HG03175 (cell line): ENCODE measurements at regions not wholly inside any gene's neighbourhood (a gene's known extent, or its start where the extent isn't known, plus 50 kb on each side); places are given as distances from the start of the nearest gene placed in this dataset.

Experiments used
- ATAC-seq: cut with Tn5 transposase; IDR thresholded peaks from one replicate; pipeline ENCODE4 v1.9.1; 2021; ENCODE audit warnings: mild to moderate bottlenecking, moderate library complexity; ENCODE audit not compliant: unreplicated experiment

DNA sequence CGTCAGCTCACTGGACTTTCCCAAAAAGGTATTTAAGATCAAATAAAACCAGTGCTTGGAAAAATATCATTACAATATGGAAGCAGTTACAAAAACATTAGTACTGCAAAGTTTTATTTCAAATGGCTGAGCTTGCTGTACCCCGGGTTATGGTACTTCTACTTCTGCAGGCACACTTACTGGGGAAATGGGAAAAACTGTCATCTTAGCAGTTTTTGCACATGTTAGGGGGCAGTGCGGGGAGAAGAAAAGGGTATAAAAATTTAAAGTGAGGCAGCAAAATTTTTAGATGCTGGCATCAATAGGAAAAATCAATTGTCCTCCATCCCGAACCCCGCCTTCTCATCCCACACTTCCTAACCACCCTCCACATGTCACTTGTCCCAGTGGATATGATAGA is 133.4 kb downstream of the ATG4C start:
- no peak for ATAC-seq

DNA sequence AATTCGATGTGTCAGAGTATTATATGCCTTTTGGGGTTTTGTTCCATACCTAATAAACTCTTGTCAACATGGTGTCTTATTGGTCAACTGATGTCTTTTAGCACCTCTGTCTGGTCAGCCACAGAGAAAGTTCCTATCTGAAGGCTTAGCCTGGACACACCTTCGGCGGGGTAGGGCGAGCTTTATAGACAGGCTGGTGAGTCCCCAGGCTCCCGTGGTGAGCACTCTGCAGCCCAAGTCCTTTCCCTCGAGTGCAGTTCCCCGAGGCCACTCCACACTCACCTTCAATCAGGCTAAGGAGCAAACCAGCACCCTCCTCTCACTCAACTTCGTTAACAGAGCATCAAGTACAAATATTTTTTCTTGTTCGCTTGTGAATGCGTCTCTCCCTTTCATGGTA is 133.9 kb downstream of the ATG4C start:
- ATAC-seq: no peak

DNA sequence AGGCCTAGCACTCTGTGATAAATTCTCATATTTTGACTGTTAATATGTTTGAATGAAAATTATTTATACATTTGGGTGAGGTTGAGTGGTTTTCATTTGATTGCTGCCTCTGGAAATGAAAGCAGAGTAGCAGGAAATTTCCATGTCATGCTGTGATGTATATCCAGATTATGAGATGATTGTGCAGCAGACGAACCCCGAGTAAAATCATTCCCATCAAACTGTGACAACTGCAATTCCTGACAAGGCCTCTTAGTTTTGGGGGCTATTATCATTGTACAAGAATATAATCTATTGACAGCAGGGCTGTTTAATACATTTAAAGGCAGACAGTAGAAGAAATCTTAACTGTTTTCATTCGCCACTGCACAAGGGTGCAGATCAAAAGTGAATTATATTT is 134.8 kb downstream of the ATG4C start:
- ATAC-seq: no peak

DNA sequence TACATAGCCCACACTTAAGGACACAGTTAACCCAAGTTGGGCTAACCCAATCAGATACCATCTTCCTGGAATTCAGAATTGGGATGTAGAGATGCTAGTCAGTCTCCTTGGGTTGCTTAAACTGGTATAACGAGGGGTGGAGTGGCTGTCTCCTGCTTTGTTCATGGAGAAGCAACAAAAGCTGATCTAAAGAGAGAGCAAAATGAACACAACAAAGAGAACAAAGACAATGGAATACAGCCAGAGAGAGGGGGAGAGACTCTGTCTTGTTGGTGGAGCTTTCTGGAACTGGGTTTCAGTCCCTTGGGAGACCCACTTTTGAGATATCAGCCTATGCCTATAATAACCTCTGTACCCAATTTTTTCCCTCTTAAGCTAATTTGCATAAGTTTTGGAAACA is 138.1 kb downstream of the ATG4C start:
- ATAC-seq: no peak

- ATAC-seq: no peak
Observed at GRCh38 chr1:62924983-62925790, 141.3 kb downstream of the ATG4C start.

GRCh38 chr1:62926681-62927252 is 142.8 kb downstream of the ATG4C start:
- no peak for ATAC-seq

GRCh38 chr1:62928885-62929284 is 145.0 kb downstream of the ATG4C start:
- no peak for ATAC-seq

- ATAC-seq: no peak
Observed at GRCh38 chr1:62937634-62938296, 153.8 kb downstream of the ATG4C start.

GRCh38 chr1:62941780-62942179 is 157.8 kb downstream of the ATG4C start:
- no peak for ATAC-seq

DNA sequence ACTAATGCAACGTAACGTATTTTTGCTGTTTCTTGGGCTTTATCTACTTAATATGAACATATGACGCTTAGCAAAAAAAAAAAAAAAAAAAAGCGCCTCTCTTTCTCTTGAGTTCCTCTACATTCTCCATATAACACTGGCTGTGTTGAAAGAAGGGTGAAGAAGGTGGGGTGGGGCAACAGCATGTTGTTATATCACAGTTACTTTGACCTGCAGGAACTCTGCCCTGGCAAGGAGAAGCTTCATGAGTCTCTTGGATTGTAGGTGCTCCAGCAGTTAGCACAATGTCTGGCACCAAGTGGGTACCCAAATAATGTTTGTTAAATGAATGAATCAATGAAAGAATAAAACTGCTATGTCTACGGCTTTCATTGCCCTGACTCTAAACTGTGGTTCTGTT is 162.6 kb downstream of the ATG4C start:
- no peak for ATAC-seq

- ATAC-seq: no peak
Observed at GRCh38 chr1:62951428-62951827, 167.5 kb downstream of the ATG4C start.

DNA sequence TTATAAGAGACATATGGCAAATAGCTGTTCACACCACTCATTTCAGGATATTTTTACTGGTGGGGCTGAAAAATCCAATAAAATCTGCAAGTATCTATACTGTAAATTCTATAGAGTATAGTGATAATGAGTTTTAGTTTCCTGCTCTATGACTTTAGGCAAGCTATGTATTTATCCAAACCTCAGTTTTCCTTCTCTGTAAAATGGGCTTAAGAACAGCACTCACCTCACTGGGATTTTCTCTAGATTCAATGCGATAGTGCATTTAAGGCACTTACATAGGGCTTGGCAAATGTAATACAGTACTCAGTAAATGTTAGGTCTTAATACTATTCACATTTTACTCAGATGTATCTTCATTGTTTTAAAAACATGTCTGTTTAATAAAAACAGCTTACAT is 168.7 kb downstream of the ATG4C start:
- no peak for ATAC-seq

- no peak for ATAC-seq
Observed at GRCh38 chr1:62953633-62954032, 169.7 kb downstream of the ATG4C start.

DNA sequence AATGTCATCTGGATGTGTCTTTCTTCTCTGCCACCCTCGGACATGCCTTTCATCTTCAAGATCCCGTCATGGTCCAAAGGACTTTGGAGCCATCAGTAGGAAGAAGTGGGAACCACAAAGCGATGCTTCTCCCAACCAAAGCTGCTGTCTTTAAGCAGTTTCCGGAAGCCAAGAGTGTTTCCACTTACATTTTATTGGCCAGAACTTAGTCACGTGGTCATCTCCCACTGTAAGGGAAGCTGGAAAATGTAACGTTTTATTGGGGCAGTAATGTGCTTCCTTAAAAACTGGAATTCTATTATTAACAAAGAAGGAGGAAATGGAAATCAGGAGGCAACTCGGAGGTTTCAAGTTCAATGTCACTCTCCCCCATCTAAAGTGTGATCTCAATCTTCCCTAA is 170.8 kb downstream of the ATG4C start:
- ATAC-seq: no peak

- no peak for ATAC-seq
Observed at GRCh38 chr1:62955666-62956065, 171.7 kb downstream of the ATG4C start.

GRCh38 chr1:62962014-62962812 is 178.3 kb downstream of the ATG4C start:
- ATAC-seq: no peak

GRCh38 chr1:62962901-62963776 is 179.2 kb downstream of the ATG4C start:
- no peak for ATAC-seq

DNA sequence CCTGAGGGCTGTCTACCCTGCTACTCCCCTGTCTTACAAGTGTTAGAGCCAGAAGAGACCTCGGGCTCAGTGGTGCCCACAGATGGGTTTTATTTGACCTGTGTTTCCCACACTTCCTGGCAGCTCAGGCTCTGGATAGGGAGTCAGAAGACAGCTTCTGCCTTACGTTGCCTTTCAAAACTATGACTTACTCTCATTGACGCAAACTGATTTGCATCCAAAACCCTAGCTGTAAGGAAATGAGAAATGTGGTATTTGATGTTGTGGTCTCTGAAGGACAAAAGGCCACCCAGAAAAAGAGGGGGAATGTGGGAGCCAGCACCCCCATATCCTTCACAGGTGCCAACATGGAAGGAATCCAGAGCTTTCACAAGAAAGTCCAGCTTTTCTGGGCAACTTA is 180.2 kb downstream of the ATG4C start:
- ATAC-seq: no peak

GRCh38 chr1:62967031-62967430 is 183.1 kb downstream of the ATG4C start:
- ATAC-seq: no peak

- ATAC-seq: no peak
Observed at GRCh38 chr1:62977366-62977765, 193.4 kb downstream of the ATG4C start.
